ENCODE measurements at regions not wholly inside any gene's neighbourhood (a gene's known extent, or its start where the extent isn't known, plus 50 kb on each side); places are given as distances from the start of the nearest gene placed in this dataset.

GRCh38 chr9:38153152-38153909, 84.3 kb upstream of the SHB start:
- TF ChIP-seq, protein P1, sequence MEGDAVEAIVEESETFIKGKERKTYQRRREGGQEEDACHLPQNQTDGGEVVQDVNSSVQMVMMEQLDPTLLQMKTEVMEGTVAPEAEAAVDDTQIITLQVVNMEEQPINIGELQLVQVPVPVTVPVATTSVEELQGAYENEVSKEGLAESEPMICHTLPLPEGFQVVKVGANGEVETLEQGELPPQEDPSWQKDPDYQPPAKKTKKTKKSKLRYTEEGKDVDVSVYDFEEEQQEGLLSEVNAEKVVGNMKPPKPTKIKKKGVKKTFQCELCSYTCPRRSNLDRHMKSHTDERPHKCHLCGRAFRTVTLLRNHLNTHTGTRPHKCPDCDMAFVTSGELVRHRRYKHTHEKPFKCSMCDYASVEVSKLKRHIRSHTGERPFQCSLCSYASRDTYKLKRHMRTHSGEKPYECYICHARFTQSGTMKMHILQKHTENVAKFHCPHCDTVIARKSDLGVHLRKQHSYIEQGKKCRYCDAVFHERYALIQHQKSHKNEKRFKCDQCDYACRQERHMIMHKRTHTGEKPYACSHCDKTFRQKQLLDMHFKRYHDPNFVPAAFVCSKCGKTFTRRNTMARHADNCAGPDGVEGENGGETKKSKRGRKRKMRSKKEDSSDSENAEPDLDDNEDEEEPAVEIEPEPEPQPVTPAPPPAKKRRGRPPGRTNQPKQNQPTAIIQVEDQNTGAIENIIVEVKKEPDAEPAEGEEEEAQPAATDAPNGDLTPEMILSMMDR (IDR thresholded peaks at IDR 0.05), result no peak
- TF ChIP-seq ZNF138 (CRISPR knock-in tag; conservative IDR thresholded peaks at IDR 0.05) (no peak), MAX (CRISPR knock-in tag; IDR thresholded peaks at IDR 0.05) (no peak), MYBL2 (CRISPR knock-in tag; IDR thresholded peaks at IDR 0.05) (no peak), USF2 (CRISPR knock-in tag; IDR thresholded peaks at IDR 0.05) (no peak), FOXP4 (CRISPR knock-in tag; IDR thresholded peaks at IDR 0.05) (no peak), CREM (CRISPR knock-in tag; IDR thresholded peaks at IDR 0.05) (no peak), RORB (CRISPR knock-in tag; IDR thresholded peaks at IDR 0.05) (no peak), RELA (CRISPR knock-in tag; IDR thresholded peaks at IDR 0.05; ENCODE audit: borderline replicate concordance) (no peak)
- TF ChIP-seq, protein P2, sequence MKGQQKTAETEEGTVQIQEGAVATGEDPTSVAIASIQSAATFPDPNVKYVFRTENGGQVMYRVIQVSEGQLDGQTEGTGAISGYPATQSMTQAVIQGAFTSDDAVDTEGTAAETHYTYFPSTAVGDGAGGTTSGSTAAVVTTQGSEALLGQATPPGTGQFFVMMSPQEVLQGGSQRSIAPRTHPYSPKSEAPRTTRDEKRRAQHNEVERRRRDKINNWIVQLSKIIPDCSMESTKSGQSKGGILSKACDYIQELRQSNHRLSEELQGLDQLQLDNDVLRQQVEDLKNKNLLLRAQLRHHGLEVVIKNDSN (CRISPR knock-in tag; IDR thresholded peaks at IDR 0.05), result no peak
- TF ChIP-seq, protein P3, sequence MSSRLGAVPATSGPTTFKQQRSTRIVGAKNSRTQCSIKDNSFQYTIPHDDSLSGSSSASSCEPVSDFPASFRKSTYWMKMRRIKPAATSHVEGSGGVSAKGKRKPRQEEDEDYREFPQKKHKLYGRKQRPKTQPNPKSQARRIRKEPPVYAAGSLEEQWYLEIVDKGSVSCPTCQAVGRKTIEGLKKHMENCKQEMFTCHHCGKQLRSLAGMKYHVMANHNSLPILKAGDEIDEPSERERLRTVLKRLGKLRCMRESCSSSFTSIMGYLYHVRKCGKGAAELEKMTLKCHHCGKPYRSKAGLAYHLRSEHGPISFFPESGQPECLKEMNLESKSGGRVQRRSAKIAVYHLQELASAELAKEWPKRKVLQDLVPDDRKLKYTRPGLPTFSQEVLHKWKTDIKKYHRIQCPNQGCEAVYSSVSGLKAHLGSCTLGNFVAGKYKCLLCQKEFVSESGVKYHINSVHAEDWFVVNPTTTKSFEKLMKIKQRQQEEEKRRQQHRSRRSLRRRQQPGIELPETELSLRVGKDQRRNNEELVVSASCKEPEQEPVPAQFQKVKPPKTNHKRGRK (CRISPR knock-in tag; IDR thresholded peaks at IDR 0.05; ENCODE audit: borderline replicate concordance), result no peak
- TF ChIP-seq, protein P4, sequence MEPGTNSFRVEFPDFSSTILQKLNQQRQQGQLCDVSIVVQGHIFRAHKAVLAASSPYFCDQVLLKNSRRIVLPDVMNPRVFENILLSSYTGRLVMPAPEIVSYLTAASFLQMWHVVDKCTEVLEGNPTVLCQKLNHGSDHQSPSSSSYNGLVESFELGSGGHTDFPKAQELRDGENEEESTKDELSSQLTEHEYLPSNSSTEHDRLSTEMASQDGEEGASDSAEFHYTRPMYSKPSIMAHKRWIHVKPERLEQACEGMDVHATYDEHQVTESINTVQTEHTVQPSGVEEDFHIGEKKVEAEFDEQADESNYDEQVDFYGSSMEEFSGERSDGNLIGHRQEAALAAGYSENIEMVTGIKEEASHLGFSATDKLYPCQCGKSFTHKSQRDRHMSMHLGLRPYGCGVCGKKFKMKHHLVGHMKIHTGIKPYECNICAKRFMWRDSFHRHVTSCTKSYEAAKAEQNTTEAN (CRISPR knock-in tag; IDR thresholded peaks at IDR 0.05), result no peak

Measured in WTC11 (cell line).